Stomach (tissue), 4 donors: ENCODE measurements at regions not wholly inside any gene's neighbourhood (a gene's known extent, or its start where the extent isn't known, plus 50 kb on each side); places are given as distances from the start of the nearest gene placed in this dataset.

Experiments used
- EP300 ChIP-seq: sonication (generic); formaldehyde crosslinking; IDR thresholded peaks from one replicate; pipeline ENCODE4 v1.6.1; 2017; ENCODE audit warnings: antibody characterized with exemption
- POLR2A ChIP-seq, 4 donors: fragments of 450-650 bp; IDR thresholded peaks; one replicate each; pipeline ENCODE4 v1.6.1; 2016; ENCODE audit warnings: antibody characterized with exemption in 4 of 4, control low read depth in 2 of 4, mild to moderate bottlenecking in 1 of 4, moderate library complexity in 1 of 4
- TF ChIP-seq, protein P1 (sequence below), 7 experiments: fragments of 450-650 bp in 4 of 7; fragments of 200-600 bp in 3 of 7; sonication (generic) in 3 of 7; IDR thresholded peaks; one replicate each; pipeline ENCODE4 v1.5.1; 2016 to 2019; ENCODE audit warnings: antibody characterized with exemption in 7 of 7, control low read depth in 2 of 7, mild to moderate bottlenecking in 1 of 7

DNA sequence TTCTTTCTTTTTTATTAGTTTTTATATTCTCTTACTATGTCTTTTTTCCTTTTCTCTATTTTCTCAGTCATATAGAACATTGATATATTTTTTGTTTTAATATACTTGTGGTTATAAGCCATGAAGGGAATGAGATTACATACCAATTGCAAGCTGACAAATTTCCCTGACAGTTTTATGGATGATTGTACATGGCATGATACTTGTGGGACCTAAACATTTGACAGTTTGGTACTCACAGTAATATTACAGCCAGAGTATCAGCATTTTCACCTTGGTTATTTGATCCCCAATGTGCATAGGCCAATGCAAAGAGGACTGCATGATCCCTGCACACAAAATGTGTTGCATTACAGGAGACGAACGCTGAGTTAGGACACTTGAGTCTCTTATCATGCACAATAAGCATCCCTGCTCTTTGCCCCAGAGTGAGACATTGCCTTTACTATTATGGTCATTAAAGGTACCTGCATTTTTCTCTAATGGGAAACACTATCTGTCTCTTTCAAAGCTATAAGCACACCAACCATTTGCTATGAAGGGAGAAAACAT lies 713.4 kb upstream of the PCDH20 start:
- TF ChIP-seq POLR2A (IDR thresholded peaks at IDR 0.05): no peak
- TF ChIP-seq, protein P1, sequence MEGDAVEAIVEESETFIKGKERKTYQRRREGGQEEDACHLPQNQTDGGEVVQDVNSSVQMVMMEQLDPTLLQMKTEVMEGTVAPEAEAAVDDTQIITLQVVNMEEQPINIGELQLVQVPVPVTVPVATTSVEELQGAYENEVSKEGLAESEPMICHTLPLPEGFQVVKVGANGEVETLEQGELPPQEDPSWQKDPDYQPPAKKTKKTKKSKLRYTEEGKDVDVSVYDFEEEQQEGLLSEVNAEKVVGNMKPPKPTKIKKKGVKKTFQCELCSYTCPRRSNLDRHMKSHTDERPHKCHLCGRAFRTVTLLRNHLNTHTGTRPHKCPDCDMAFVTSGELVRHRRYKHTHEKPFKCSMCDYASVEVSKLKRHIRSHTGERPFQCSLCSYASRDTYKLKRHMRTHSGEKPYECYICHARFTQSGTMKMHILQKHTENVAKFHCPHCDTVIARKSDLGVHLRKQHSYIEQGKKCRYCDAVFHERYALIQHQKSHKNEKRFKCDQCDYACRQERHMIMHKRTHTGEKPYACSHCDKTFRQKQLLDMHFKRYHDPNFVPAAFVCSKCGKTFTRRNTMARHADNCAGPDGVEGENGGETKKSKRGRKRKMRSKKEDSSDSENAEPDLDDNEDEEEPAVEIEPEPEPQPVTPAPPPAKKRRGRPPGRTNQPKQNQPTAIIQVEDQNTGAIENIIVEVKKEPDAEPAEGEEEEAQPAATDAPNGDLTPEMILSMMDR (IDR thresholded peaks at IDR 0.05): no peak
- TF ChIP-seq EP300: no peak
